Mesodermal cell (in vitro differentiated cells): ENCODE measurements at regions not wholly inside any gene's neighbourhood (a gene's known extent, or its start where the extent isn't known, plus 50 kb on each side); places are given as distances from the start of the nearest gene placed in this dataset.

Experiments
- H3K27ac ChIP-seq: 2 replicates; pipeline ENCODE4 v1.7.0; 2013; ENCODE audit warnings: mild to moderate bottlenecking, low read depth, low read length, moderate library complexity; ENCODE audit not compliant: severe bottlenecking
- H3K36me3 ChIP-seq: 2 replicates; pipeline ENCODE4 v1.7.1; 2013; ENCODE audit warnings: mild to moderate bottlenecking, low read length, moderate library complexity; ENCODE audit not compliant: control insufficient read depth, insufficient read depth
- H3K4me1 ChIP-seq: one replicate; pipeline ENCODE4 v1.7.1; 2013; ENCODE audit warnings: mild to moderate bottlenecking, low read length; ENCODE audit not compliant: insufficient read depth, control insufficient read depth, poor library complexity, severe bottlenecking
- H3K4me3 ChIP-seq: 2 replicates; pipeline ENCODE4 v1.7.0; 2013; ENCODE audit warnings: low read length, control low read depth, mild to moderate bottlenecking; ENCODE audit not compliant: insufficient read depth, poor library complexity, severe bottlenecking; ENCODE audit errors: extremely low read depth
- H3K9me3 ChIP-seq: 2 replicates; pipeline ENCODE4 v1.7.1; 2013; ENCODE audit warnings: mild to moderate bottlenecking, low read length, moderate library complexity; ENCODE audit not compliant: control insufficient read depth
- WGBS, 2 experiments: methylation state at CpG; one replicate each; pipeline ENCODE4 v1.1.5; 2013; ENCODE audit warnings: missing lambda C conversion rate in 2 of 2; ENCODE audit not compliant: insufficient coverage in 2 of 2; 5-methylcytosine and 5-hydroxymethylcytosine counted together

DNA sequence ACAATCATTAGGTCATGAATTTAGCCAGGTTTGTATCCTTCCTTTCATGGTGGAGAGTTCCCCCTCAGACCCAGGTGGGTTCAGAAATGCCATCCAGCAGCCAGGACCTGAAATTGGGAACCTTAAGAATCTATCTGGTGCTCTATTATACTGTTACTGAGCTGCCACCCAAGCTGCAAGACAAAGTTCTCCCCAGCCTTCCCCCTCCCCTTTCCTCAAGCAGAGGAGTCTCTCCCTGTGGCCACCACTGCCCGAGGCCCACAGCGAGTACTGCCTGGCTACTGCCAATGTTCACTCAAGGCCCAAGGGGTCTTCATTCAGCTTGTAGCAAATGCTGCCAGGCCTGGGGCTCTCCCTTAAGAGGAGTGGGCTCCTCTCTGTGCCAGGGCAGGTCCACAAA, 133.8 kb downstream of the TMEM38B start:
- Histone ChIP-seq H3K4me1 (no peaks in the 10 kb centered on the region), H3K27ac (no peak overlapping the region), H3K36me3 (no peaks in the 10 kb centered on the region), H3K9me3 (no peaks in the 10 kb centered on the region), H3K4me3 (no peak overlapping the region)
- WGBS, 2 experiments, result 85 to 94% methylated on average over 2 of the region's 2 CpGs

DNA sequence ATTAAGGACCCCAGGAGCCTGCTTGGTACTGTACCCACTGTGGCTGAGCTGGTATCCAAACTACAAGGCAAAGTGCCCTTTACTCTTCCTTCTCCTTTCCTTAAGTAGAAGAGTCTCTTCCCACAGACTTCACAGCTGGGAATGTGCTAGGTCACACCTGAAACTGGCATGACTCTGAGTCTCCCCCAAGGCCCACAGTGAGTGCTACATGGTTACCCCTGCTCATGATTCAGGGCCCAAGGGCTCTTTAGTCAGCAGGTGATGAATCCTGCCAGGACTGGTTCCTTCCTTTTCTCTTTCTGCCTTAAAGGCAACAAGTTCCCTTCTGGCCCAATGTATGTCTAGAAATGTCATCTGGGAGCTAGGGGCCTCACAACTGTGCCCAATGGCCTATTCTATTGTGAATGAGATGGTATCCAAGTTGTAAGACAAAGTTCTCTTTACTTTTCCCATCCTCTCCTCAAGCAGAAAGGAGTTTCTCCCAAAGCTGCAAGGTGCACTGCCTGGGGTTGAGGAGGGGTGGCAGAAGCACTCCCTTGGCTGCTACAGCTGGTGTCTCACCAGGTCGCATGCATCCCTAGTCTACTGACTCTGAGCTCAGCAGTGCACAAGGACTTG, 134.4 kb downstream of the TMEM38B start:
- 78 to 86% methylated on average over 1 of the region's 1 CpG for WGBS, 2 experiments
- Histone ChIP-seq H3K36me3 (no peaks in the 10 kb centered on the region), H3K9me3 (no peaks in the 10 kb centered on the region), H3K4me3 (no peak overlapping the region), H3K27ac (no peak overlapping the region), H3K4me1 (no peaks in the 10 kb centered on the region)

DNA sequence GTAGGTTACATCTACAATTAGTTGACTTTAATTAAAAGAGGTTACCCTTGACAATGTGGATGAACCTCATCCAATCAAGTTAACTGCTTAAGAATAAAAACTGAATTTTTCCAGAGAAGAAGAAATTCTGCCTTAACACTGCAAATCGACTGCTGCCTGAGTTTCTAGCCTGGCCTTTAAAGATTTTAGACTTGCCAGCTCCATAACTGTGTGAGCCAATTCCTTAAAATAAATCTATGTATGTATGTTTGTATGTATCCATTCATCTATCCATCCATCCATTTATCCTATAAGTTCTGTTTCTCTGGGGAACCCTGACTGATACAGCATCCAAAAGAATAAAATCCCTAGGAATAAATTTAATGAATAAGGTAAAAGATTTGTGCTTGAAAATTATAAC, 136.1 kb downstream of the TMEM38B start:
- H3K4me3 ChIP-seq, result no peak overlapping the region
- no peaks in the 10 kb centered on the region for H3K9me3 ChIP-seq
- H3K4me1 ChIP-seq, result peaks cover under 1% of the 10 kb centered on the region
- H3K27ac ChIP-seq, result no peak overlapping the region
- H3K36me3 ChIP-seq, result no peaks in the 10 kb centered on the region
- WGBS, 2 experiments, result no CpG with 5 or more reads among the region's 1 CpG

DNA sequence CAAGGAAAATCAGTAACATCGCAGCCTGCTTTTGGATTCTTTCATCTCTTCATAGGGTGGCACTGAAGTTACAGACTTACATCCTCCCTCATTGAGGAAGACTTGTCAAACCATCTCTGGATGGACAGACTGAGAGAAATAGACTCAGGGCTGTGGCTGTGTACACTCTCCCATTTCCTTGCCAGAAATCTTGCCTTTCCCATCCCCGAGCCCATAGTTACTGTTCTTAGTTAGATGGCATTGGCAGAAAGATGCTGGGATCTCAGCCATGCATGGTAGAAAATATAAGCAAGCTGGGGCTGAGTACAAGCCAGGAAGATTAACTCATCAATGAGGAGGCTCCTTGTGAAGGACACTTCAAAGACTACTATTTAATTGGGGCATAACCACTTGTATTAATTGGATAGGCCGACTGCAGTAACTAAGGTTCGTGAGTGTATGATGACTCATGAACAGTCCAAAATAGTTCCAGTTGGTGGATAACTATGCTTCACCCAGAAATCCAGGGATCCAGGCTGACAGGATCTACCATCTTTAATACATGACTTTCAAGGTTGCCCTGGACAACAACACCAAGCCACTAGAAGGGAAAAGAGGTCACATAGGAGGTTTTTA, 137.9 kb downstream of the TMEM38B start:
- Histone ChIP-seq H3K4me3 (no peak overlapping the region), H3K36me3 (no peaks in the 10 kb centered on the region), H3K9me3 (no peaks in the 10 kb centered on the region), H3K4me1 (peaks cover 17% of the 10 kb centered on the region), H3K27ac (no peak overlapping the region)
- WGBS, 2 experiments, result 84% methylated on average over 3 of the region's 4 CpGs; no CpG with 5 or more reads in 1 of the 2 experiments

DNA sequence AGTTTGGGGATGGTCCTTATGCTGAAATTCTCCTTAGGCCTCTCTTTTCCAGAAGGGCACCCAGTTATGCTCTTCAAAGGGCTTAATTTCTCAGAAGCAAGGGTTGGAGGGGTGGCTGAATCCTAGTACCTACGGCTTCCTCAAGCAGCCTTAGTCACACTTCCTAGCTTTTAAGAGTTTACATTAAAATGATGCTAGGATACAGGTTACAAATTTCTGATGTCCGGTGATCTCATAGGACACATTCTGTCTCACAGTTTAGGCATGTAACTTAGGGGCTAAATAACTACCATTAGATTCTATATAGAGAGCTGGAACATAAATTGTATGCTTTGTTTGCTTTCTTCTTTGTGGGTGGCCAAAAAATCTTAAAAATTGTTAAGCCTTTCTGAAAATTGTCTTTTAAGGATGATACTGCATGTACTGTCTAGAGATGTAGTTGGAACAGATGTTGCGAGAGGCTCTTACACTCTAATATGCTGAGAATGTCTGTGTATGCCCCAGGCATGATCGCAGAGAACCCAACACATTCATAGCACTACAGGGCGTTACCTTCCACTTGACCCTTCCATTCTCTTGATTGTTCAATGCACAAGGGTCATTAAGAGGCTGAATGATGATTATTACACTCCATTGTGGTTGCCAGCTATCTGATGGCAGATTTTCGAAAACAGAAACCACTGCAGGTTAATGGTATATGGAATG, 139.1 kb downstream of the TMEM38B start:
- H3K9me3 ChIP-seq, result no peaks in the 10 kb centered on the region
- 86 to 90% methylated on average over 1 of the region's 6 CpGs for WGBS, 2 experiments
- H3K4me1 ChIP-seq, result peaks cover 19% of the 10 kb centered on the region

DNA sequence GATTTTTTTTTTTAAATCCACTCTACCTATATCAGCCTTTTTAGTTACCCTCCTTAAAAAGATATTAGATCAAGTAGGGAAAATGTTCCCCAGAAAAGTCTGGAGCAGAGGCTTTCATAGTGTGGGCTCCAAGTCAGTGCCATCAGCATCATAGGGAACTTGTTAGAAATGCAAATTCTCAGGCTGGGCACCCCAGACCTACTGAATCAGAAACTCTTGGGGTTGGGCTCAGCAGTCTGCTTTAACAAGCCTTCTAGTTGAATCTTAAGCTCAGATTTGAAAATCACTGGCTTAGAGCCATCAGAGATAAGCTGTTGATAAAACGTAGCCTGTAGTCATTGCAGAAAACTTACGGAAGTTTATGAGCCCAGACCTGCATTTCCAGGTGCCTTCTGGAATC, 140.1 kb downstream of the TMEM38B start:
- Histone ChIP-seq H3K9me3 (no peaks in the 10 kb centered on the region), H3K36me3 (no peaks in the 10 kb centered on the region), H3K4me3 (no peak overlapping the region), H3K4me1 (peaks cover 19% of the 10 kb centered on the region), H3K27ac (no peak overlapping the region)
- 84 to 93% methylated on average over 2 of the region's 2 CpGs for WGBS, 2 experiments

More for the DNA sequence above, 139.1 kb downstream of the TMEM38B start:
- Histone ChIP-seq H3K27ac (no peak overlapping the region), H3K36me3 (no peaks in the 10 kb centered on the region), H3K4me3 (no peak overlapping the region)

DNA sequence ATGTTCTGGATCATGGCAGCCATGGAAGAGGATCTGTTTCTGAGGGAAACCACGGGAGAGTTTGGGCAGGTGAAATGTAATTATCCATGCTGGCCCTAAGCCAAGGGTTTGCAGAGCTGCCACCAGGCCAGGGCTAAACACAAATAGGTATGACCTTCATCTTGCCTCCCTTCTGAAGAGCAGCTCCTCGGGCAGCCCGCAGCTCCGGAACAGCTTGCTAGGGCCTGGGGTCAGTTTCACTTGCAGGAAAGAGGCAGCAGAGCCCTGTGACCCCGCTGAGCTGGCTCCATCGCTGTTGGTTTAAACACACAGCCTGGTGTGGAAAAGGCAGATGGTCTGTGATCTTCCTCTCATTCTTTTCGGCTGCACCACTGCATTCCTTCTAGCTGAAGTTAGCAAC, 141.4 kb downstream of the TMEM38B start:
- H3K9me3 ChIP-seq, result no peaks in the 10 kb centered on the region
- H3K4me1 ChIP-seq, result peaks cover 19% of the 10 kb centered on the region
- 73 to 76% methylated on average over 5 to 6 of the region's 7 CpGs for WGBS, 2 experiments
- H3K27ac ChIP-seq, result no peak overlapping the region
- no peak overlapping the region for H3K4me3 ChIP-seq
- no peaks in the 10 kb centered on the region for H3K36me3 ChIP-seq

DNA sequence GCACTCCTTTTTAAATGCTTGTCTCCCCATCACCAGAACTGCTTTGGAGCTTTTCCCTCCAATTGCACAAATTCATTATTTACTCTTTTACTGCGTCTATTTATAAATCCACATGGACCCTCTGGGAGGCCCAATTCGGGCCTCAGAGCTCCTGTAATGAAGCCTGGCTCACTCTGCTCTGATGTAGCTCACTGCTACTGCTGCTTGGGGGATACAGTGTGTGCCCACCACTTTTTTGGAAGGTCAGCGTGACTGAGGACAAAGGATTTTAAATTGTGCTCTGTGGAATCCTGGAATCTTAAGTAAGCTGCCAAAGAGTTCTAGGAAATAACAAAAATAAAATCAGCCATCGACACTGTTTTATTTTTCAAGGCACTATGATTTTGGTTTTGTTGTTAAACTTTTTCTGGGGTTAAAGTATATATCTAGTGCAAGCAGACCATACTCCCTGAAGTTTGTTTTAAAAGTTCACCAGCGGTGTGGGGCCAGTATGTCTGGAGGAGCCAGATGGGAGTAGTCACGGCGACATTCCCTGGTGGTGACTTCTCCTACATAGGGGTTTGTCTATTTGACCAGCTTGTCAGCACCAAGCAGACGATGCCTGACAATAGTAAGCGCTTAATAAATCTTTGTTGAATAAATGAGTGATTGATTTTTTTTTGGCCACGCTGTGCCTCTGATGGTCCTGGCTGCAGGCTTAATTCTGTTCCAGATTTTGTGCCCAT, 142.8 kb downstream of the TMEM38B start:
- no peaks in the 10 kb centered on the region for H3K36me3 ChIP-seq
- no peaks in the 10 kb centered on the region for H3K9me3 ChIP-seq
- H3K4me1 ChIP-seq, result peaks cover 19% of the 10 kb centered on the region
- H3K27ac ChIP-seq, result no peak overlapping the region
- no peak overlapping the region for H3K4me3 ChIP-seq
- WGBS, 2 experiments, result 86 to 96% methylated on average over 7 to 8 of the region's 10 CpGs

DNA sequence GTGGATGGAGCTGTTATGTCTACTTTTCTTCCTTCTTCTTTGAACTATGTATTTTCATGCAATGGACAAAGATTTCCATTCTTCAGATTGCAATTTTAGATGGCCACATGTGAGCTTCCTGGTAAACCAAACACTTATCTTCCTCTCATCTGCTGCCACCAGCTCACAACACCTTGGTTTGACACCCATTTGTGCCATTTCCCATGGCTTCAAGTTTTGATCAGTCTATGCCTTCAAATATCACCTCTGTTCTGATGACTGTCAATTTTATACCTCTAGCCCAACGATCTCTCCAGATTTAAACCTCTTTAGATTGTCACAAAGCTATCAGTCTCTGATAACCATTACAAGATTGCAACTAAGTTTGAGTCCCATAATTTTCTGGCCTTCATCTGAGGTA, 147.2 kb downstream of the TMEM38B start:
- H3K27ac ChIP-seq, result no peak overlapping the region
- H3K9me3 ChIP-seq, result no peaks in the 10 kb centered on the region
- 64 to 100% methylated on average over 1 of the region's 1 CpG for WGBS, 2 experiments
- H3K4me3 ChIP-seq, result no peak overlapping the region
- H3K36me3 ChIP-seq, result no peaks in the 10 kb centered on the region
- H3K4me1 ChIP-seq, result peaks cover 7% of the 10 kb centered on the region

DNA sequence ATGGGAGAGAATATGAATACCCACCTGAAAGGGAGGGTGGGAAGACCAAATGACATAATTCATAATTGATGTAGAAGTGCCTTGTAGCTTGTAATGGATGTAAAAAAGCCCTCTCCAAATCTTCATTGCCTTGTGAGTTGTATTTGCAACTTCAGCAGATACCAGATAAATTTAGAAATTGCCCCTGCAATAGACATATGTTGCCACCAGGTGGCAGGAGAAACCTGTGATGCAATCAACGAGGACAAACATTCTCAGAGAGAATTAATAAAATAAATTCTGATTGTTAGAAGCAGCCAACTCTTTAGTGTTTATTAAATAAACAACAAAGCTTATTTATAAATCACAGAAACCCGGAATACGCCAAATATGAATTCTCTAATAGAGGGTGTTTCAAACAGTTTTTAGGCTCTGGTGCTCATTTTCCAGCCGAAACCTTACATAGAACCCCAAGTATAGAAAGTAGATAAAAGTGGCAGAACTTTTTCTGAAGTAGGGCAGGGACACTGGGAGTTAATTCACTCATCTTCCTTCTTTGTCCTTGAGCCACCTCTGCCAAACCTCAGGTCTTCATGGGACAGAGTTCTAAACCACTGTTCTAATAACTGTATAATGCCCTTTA, 147.8 kb downstream of the TMEM38B start:
- Histone ChIP-seq H3K4me1 (peaks cover 2% of the 10 kb centered on the region), H3K36me3 (no peaks in the 10 kb centered on the region), H3K27ac (no peak overlapping the region), H3K9me3 (no peaks in the 10 kb centered on the region), H3K4me3 (no peak overlapping the region)
- WGBS, 2 experiments, result no CpG with 5 or more reads among the region's 4 CpGs
